Lower leg skin (tissue), 4 donors: ENCODE measurements at regions not wholly inside any gene's neighbourhood (a gene's known extent, or its start where the extent isn't known, plus 50 kb on each side); places are given as distances from the start of the nearest gene placed in this dataset.
"Not testable (repeated sequence)": the region's sequence is repeated elsewhere in the genome, so short reads cannot be mapped to it uniquely, and the experiment has no call there.

Experiments used
- DNase-seq, 2 donors: peaks; one replicate each; pipeline ENCODE4 v3.0.0-alpha.2; 2019; ENCODE audit warnings: low spot score in 2 of 2
- H3K4me3 ChIP-seq: fragments of 200-600 bp; sonication (generic); 2 replicates; pipeline ENCODE4 v1.5.1; 2017; ENCODE audit warnings: mild to moderate bottlenecking, low read depth; ENCODE audit not compliant: poor library complexity, severe bottlenecking
- POLR2A ChIP-seq, 2 donors: fragments of 450-650 bp; IDR thresholded peaks; one replicate each; pipeline ENCODE4 v1.6.1; 2016 to 2017; ENCODE audit warnings: antibody characterized with exemption in 2 of 2, mild to moderate bottlenecking in 1 of 2, moderate library complexity in 1 of 2
- WGBS, 2 donors: methylation state at CpG; one replicate each; pipeline ENCODE4 v1.1.5; 2018; 5-methylcytosine and 5-hydroxymethylcytosine counted together
- intact Hi-C: fragments of 100-400 bp; cut with DNase I; formaldehyde crosslinking; loops from one replicate; pipeline ENCODE4 v1.15.0; 2023; ENCODE audit warnings: low total_unique reads
- TF ChIP-seq, protein P1 (sequence below), 3 donors: fragments of 450-650 bp; IDR thresholded peaks; one replicate each; pipeline ENCODE4 v1.5.1; 2016; ENCODE audit warnings: antibody characterized with exemption in 3 of 3, mild to moderate bottlenecking in 3 of 3, moderate library complexity in 2 of 3

DNA sequence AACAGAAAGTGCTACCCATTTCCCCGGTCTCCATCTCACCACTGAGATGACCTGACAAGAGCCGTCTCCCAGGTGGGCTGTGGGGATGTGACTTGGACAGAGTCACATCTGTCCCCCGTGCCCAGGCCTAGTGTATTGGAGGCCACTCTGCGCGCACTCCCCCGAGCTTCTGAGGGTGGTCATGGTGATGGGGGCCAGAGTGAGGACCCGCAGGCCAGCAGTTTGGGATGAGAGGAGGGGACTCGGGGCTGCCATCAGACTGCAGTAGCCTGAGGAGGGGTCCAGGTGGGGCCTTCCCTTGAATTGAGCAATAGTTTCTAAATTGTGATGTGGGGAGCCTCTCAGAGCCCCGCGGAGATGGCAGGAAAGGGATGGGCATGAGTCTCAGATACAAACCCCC lies 852.6 kb downstream of the TBC1D22A start:
- WGBS, 2 donors = 80 to 90% methylated on average over 10 of the region's 10 CpGs
- TF ChIP-seq, protein P1, sequence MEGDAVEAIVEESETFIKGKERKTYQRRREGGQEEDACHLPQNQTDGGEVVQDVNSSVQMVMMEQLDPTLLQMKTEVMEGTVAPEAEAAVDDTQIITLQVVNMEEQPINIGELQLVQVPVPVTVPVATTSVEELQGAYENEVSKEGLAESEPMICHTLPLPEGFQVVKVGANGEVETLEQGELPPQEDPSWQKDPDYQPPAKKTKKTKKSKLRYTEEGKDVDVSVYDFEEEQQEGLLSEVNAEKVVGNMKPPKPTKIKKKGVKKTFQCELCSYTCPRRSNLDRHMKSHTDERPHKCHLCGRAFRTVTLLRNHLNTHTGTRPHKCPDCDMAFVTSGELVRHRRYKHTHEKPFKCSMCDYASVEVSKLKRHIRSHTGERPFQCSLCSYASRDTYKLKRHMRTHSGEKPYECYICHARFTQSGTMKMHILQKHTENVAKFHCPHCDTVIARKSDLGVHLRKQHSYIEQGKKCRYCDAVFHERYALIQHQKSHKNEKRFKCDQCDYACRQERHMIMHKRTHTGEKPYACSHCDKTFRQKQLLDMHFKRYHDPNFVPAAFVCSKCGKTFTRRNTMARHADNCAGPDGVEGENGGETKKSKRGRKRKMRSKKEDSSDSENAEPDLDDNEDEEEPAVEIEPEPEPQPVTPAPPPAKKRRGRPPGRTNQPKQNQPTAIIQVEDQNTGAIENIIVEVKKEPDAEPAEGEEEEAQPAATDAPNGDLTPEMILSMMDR (IDR thresholded peaks at IDR 0.05) = no peak
- no peak for TF ChIP-seq POLR2A (IDR thresholded peaks at IDR 0.05)
- peak in 1 of 2 donors; percentile 81 for DNase-seq

DNA sequence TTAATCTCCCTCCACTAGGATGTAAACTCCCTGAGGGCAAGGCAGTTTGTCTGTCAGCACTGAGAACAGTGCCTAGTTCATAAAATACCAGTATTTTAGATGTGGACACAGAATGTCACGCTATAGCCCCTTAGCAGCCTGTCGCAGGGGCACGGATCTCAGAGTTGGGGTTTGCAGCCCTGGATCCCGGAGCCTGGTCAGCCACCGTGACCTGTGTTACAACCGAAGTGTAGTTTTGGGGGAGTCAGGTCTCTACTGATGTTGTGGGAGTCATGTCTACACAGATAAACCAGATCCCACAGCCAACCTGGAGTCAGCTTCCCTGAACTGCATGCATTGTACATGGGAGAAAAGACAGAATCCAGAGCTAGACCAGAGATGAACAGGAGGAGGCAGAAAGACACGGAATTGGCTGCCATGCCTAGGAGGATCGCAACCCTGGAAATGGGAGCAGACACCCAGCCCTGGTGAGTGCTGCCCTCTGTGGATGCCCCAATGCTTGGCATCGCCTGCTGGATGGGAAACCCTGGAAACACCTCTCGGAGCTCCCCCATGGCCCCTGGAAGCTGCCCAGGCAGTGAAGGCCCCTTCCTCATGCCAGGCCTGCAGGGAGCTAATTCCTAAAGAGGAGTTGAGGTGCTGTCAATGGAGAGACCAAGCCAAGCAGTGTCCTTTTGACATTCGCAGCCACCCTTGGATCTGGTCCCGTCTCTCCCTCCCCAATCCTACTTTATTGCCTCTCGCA lies 851.3 kb downstream of the TBC1D22A start:
- intact Hi-C loops = no loop called here
- WGBS, 2 donors = 89 to 90% methylated on average over 13 of the region's 13 CpGs
- peak in 1 of 2 donors; percentile 76 for DNase-seq
- TF ChIP-seq POLR2A (IDR thresholded peaks at IDR 0.05) = no peak
- TF ChIP-seq, protein P1 (IDR thresholded peaks at IDR 0.05) = no peak
- H3K4me3 ChIP-seq = no peak overlapping the region

More for the DNA sequence above, 852.6 kb downstream of the TBC1D22A start:
- intact Hi-C loops = no loop called here
- H3K4me3 ChIP-seq = no peak overlapping the region

DNA sequence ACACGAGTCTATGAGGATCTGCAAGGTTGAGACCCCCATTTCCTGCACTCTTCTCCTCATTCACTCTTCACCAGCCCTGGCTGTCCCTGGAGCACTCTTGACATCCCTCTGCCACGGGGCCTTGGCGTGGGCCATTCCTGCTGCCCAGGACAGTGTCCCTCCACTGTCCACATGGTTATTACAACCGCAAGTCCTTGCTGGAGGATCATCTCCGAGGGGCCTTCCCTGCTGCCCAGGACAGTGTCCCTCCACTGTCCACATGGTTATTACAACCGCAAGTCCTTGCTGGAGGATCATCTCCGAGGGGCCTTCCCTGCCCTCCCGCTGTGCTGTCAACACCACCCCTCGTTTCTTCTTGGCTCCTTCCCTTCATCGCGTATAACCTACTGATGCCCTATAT lies 850.7 kb downstream of the TBC1D22A start:
- 75 to 77% methylated on average over 11 of the region's 11 CpGs for whole genome bisulfite sequencing, 2 donors
- H3K4me3 ChIP-seq, DNase-seq, intact Hi-C loops: not testable (repeated sequence)

DNA sequence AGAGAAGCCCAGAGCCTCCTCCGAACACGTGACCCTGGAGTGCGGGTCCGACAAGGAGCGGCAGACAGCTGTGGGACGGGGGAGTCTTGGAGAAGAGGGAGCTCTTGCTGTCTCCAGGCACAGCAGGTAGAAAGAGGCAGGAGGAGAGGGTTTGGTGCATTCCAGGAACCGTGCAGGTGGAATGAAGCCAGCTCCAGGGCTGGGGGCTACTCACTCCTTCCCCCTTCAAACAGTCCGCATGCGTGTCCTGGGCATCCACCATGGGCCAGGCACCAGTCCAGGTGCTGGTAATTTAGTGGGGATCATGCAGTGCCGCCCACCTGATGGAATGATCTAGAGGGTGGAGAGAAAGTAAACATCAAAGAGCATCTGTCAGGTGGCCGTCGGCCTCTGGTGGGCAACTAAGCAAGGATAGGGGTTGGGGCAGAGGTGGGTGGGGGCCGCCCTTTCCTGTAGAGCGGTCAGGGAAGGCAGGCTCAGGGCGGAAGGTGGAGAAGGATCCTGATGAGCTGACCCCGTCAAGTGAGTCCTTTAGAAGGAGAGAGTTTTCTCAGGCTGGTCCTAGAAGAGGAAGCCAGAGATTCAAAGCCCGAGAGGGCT lies 850.0 kb downstream of the TBC1D22A start:
- H3K4me3 ChIP-seq = no peak overlapping the region
- DNase-seq = no peak
- intact Hi-C loops = no loop called here
- 76 to 79% methylated on average over 17 of the region's 17 CpGs for WGBS, 2 donors
- TF ChIP-seq, protein P1 (IDR thresholded peaks at IDR 0.05) = no peak
- no peak for TF ChIP-seq POLR2A (IDR thresholded peaks at IDR 0.05)

DNA sequence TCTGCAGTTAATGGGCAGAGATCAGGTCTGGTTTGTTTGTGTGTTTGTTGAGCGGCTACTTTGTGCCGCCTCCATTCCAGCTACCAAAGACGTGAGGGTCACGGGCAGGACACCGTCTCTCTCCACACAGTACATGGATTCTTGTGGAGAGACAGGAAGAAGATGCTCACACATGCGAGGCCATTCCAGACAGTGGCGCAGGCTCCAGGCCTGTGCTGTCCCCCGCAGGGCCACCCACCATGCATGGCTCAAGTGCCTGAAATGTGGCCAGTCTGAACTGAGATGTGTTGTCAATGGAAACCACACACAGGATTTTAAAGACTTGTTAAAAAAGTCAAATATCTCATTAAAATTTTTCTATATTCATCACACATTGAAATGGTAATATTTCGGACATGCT lies 848.3 kb downstream of the TBC1D22A start:
- WGBS, 2 donors = 92 to 97% methylated on average over 9 of the region's 9 CpGs
- no peak overlapping the region for H3K4me3 ChIP-seq
- intact Hi-C loops = no loop called here

DNA sequence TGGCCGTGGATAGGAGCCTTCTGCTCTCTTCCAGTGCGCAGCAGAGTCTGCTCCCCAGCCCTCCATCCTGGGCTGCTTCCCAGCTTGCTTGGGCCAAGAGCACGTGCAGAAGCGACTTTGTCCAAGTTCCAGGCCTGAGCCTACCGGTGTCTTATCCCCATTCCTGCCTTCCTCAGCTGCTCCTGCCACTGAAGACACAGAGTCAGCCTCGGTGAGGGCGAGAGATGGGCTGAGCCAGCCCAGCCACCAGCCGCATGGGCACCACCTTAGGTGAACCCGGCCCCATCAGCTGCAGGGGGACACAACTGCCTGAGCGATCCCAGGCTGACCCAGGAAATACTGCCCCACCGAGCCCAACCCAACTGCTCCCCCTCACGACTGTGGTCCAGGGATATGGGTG lies 847.8 kb downstream of the TBC1D22A start:
- no peak for DNase-seq

More for the DNA sequence above, 848.3 kb downstream of the TBC1D22A start:
- TF ChIP-seq, protein P1 (IDR thresholded peaks at IDR 0.05) = no peak
- DNase-seq = no peak

More for the DNA sequence above, 847.8 kb downstream of the TBC1D22A start:
- intact Hi-C loops = no loop called here
- WGBS, 2 donors = 90 to 92% methylated on average over 12 of the region's 12 CpGs
- no peak for TF ChIP-seq POLR2A (IDR thresholded peaks at IDR 0.05)
- TF ChIP-seq, protein P1 (IDR thresholded peaks at IDR 0.05) = no peak
- no peak overlapping the region for H3K4me3 ChIP-seq
